Panc1 (cell line): ENCODE measurements at regions not wholly inside any gene's neighbourhood (a gene's known extent, or its start where the extent isn't known, plus 50 kb on each side); places are given as distances from the start of the nearest gene placed in this dataset.
"Not testable (repeated sequence)": the region's sequence is repeated elsewhere in the genome, so short reads cannot be mapped to it uniquely, and the experiment has no call there.

Experiments used
- POLR2AphosphoS5 ChIP-seq: IDR thresholded peaks from 2 replicates; pipeline ENCODE4 v1.6.1; 2012; ENCODE audit warnings: mild to moderate bottlenecking, low read depth, low read length, moderate library complexity
- TF ChIP-seq, protein P1 (sequence below): fragments of 450-650 bp; IDR thresholded peaks from 2 replicates; pipeline ENCODE4 v1.5.1; 2017; ENCODE audit warnings: mild to moderate bottlenecking

DNA sequence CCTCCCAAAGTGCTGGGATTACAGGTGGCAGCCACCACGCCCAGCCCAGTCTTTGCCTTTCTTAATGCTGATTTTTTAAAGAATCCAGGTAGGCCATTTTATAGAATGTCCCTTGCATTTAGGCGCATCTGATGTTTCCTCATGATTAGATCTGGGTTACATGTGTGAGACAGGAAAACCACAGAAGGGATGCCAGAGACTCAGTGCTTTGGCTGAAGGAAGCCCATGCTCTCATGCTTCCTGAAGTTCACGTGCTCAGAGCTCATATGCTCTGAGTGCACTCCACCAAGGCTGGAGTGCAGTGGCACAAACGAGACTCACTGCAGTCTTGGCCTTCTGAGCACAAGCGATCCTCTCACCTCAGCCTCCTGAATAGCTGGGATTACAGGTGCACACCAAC is 411.5 kb upstream of the DEFB115 start:
- TF ChIP-seq, protein P1, sequence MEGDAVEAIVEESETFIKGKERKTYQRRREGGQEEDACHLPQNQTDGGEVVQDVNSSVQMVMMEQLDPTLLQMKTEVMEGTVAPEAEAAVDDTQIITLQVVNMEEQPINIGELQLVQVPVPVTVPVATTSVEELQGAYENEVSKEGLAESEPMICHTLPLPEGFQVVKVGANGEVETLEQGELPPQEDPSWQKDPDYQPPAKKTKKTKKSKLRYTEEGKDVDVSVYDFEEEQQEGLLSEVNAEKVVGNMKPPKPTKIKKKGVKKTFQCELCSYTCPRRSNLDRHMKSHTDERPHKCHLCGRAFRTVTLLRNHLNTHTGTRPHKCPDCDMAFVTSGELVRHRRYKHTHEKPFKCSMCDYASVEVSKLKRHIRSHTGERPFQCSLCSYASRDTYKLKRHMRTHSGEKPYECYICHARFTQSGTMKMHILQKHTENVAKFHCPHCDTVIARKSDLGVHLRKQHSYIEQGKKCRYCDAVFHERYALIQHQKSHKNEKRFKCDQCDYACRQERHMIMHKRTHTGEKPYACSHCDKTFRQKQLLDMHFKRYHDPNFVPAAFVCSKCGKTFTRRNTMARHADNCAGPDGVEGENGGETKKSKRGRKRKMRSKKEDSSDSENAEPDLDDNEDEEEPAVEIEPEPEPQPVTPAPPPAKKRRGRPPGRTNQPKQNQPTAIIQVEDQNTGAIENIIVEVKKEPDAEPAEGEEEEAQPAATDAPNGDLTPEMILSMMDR: not testable (repeated sequence)
- TF ChIP-seq POLR2AphosphoS5: not testable (repeated sequence)
